DLD1 (cell line): ENCODE measurements at regions not wholly inside any gene's neighbourhood (a gene's known extent, or its start where the extent isn't known, plus 50 kb on each side); places are given as distances from the start of the nearest gene placed in this dataset.

Experiments
- in situ Hi-C: cut with HindIII; loops from 2 replicates; pipeline ENCODE4 v1.10.0; 2017; ENCODE audit warnings: low sequenced_read_pairs

DNA sequence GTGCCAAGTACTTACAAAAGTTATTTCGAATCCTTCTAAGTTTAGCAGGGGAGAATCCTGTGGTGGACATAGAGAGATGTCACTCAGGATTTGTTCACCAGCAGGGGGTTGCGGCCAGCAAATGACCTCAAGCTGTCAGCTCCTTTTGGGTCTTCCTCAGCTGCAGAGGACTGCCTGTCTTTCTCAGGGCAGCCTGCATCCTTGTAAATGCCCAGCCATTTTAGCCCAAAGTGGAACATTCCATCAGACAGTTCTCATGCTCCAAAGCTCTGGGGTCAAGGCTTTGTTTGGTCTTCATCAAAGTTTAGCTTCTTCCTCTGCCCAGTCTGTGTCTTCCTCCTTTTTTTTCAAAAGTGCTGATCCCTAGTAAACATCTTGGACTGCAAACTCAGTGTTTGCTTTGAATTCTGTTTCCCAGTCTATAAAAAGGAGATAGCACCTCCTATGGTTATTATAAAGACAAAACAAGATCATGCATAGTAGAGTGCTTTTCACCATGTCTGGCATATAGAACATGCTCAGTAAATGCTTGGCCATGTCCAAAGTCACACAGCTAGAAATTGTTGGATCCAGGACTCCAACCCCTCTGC, 156.4 kb upstream of the GATB start:
- in situ Hi-C loops, result no loop called here

- in situ Hi-C loops, result no loop called here
Observed at GRCh38 chr4:151912632-151913031, 151.8 kb upstream of the GATB start.

- in situ Hi-C loops, result no loop called here
Observed at GRCh38 chr4:151911970-151912369, 151.2 kb upstream of the GATB start.

DNA sequence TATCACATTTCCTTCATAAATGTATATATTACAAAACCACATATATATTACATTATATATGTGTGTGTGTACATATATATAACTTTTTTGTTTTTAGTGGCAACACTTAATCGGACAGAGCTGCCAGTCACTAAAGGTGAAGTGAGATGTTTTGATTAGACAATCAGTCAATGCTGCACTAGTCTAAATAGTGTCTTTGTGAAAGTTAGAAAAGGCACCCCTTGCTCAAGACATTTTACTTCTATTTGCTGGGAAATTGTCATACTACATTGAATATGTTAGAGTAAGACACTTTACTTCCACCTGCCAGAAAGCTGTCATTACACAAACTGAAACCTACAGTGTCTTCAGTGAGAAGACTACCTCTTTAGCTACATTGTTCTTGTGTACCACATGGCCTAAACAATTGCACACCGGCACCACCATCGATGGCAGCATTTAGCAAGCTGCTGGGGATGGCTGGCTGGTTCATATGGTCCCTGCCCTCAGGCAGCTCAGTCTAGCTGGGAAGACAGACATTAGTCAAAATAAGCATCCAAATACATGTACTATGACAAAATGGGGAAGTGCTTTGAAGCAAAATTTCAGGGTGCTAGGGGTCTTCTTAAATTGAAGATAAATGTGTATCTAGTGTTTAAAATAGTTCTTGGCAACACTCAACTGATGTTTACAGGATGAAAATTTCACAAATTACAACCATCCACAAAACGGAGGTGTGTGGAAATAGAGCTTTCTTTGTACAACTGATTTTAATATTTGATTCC, 148.1 kb upstream of the GATB start:
- in situ Hi-C loops, result no loop called here

- in situ Hi-C loops, result no loop called here
Observed at GRCh38 chr4:151908201-151908600, 147.4 kb upstream of the GATB start.

DNA sequence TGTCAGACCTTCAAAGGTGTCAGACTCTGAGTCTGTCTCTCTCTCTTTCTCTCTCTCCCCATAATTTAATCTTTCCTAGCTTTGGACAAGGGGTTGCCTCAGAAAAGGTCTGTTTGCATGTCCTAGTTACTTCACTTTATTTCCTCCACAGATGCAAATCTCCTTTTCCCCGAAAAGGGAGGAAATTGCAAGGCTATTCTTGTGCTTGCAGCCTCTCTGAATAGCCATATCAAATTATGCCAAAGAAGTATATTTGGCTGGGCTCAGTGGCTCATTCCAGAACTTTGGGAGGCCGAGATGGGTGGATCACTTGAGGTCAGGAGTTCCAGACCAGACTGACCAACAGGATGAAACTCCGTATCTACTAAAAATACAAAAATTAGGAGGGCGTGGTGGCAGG, 145.6 kb upstream of the GATB start:
- in situ Hi-C loops, result no loop called here

DNA sequence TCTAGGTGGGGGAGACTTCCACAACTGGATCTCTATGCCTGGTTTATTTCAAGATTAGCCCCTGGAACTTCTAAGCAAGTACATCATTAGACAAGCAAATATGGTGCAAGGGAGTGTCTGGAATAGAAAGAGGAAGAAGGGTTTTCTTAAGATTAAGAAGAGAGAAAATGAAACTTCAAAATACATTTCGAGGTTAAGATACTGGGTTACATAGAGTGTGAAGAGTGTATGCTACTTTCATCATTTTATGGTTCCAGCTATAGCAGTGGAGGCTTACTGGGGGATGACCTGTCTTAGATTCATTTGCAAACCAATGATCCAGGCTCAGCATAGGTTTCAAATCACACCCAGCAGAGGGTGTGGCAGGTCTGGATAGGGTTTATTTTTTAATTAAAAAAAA, 144.4 kb upstream of the GATB start:
- in situ Hi-C loops, result no loop called here

DNA sequence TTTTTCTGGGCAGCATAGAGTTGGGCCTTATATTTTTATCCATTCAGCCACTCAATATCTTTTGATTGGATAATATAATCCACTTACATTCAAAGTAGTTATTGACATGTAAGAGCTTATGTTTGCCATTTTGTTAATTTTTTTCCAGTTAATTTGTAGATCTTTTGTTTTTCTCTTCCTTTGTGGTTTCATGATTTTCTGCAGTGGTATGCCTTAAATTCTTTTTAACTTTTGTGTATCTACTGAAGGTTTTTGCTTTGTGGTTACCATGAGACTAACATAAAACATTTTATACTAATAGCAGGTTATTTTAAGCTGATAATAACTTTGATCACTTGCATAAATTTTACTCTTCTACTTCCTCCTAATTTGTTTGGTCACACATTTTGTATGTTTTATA, 140.8 kb upstream of the GATB start:
- in situ Hi-C loops, result no loop called here

GRCh38 chr4:151896880-151897279, 136.1 kb upstream of the GATB start:
- in situ Hi-C loops, result no loop called here

DNA sequence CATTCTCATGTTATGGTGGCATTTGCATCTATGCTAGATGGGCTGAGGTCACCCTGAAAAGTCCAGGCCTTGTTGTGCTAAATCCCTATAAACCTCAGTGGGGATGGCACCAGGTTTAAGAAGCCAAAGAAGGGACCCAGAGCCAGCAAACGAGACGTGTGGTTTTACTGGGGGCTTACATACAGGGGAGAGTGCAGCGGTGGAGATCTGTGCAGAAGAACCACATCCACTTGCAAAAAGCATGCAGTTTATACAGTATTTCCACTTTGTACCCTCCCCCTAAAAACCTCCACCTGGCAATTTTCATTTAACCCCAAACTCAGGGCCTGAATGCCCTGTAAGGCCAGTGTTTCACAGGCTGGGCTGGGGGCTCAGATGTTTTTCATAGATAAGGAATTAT, 134.9 kb upstream of the GATB start:
- in situ Hi-C loops, result no loop called here

- in situ Hi-C loops, result no loop called here
Observed at GRCh38 chr4:151894246-151894645, 133.4 kb upstream of the GATB start.

- in situ Hi-C loops, result no loop called here
Observed at GRCh38 chr4:151888367-151888866, 127.6 kb upstream of the GATB start.

GRCh38 chr4:151887816-151888180, 127.0 kb upstream of the GATB start:
- in situ Hi-C loops, result no loop called here

GRCh38 chr4:151887031-151887815, 126.4 kb upstream of the GATB start:
- in situ Hi-C loops, result no loop called here

- in situ Hi-C loops, result no loop called here
Observed at GRCh38 chr4:151885123-151885522, 124.3 kb upstream of the GATB start.

- in situ Hi-C loops, result loop anchor here (5.0 kb wide), 1 partner anchor 76 kb away; no protein-coding TSS in a partner anchor
Observed at GRCh38 chr4:151883747-151884146, 122.9 kb upstream of the GATB start.

GRCh38 chr4:151882072-151882803, 121.4 kb upstream of the GATB start:
- in situ Hi-C loops, result loop anchor here (5.0 kb wide), 1 partner anchor 75 kb away; no protein-coding TSS in a partner anchor

DNA sequence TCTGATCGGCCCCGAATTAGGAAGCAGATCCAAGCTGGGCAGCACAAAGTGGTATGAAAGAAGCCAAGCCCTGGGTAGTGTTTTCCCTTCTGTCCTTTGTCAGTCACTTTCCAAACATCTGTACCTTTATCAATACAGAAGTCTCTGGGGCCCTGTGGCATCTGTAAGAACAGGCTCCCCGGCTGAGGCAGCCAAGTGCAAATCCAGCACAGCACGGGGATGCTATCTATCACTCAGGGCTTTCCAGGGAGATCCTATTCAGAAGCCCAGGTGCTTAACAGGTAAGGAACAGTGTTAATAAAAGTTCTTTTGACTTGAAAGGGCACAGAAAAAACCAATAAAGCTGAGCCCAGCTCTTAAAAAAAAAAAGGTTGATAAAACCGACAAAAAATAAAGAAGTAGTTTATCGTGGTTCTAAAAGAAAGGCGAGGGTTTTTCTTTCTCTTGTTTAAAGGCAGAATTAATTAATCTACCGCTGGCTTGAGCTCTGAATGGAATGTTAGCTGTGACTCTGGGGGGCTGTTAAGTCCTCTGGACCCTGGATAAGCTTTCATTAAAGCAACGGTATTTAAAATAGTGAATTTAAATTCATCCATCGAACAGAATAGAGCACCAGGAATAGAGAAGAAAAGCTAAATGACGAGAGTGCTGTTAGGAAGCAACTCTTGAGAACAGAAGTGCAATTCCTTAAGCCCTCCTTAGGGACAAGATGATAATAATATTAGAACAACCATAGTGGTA, 119.1 kb upstream of the GATB start:
- in situ Hi-C loops, result loop anchor here (5.0 kb wide), 1 partner anchor 73 kb away; no protein-coding TSS in a partner anchor

DNA sequence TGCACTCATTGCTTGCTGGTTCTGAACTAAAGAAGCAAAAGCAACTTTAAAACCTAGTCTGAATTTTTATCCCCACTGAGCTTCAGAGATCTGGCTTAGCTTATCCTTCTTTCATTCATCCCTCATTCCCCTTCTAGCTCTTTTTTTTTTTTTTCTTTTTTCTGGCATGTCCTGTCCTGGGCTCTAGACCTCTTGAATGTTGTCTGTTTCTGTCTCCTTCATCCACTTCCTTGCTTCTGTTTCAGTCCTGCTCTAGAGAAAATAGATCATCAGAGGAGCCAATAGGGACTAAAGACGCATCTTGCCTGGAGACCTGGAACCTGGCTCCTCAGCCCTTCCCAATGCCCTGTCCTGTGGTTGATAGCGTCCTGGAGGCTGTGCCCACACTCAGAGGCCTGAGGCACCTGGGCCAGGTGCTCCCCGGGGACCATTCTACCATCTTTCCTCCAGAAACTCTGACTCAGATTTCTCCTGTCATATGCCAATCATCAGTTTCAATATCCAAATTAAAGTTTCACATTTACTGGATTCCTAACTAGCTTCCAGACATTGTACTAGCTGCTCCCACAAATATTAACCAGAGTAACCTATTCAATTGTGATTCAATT, 115.7 kb upstream of the GATB start:
- in situ Hi-C loops, result no loop called here

DNA sequence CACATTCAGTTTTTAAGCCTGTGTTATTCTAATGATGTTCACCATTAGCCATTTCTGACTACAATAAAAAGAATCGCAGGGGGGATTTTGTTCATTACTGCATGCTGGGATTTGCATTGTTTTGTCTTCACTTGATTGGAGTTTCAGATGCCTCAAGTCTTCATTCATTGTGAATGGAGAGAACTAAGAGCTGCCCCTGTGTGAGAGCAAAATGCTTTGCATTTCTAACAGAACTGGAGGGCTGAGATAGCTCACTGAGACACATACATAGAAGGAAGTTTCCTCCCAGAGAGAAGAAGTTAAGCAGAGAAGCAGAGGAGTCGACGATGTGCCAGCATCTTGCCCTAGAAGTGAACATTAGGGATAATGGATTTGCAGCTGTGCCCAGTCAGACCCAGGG, 113.5 kb upstream of the GATB start:
- in situ Hi-C loops, result no loop called here
